ENCODE measurements at regions not wholly inside any gene's neighbourhood (a gene's known extent, or its start where the extent isn't known, plus 50 kb on each side); places are given as distances from the start of the nearest gene placed in this dataset.
"Not testable (repeated sequence)": the region's sequence is repeated elsewhere in the genome, so short reads cannot be mapped to it uniquely, and the experiment has no call there.

- not testable (repeated sequence) for TF ChIP-seq POLR2AphosphoS5, CTCF, EP300, POLR2A (IDR thresholded peaks at IDR 0.05)
Observed at GRCh38 chr2:134061066-134061465, 192.8 kb upstream of the MGAT5 start.

Measured in gastroesophageal sphincter (tissue), 3 donors.